ENCODE measurements at regions not wholly inside any gene's neighbourhood (a gene's known extent, or its start where the extent isn't known, plus 50 kb on each side); places are given as distances from the start of the nearest gene placed in this dataset.
A peak's percentile ranks its signal among the peaks of the same experiment; 100 is the strongest.

DNA sequence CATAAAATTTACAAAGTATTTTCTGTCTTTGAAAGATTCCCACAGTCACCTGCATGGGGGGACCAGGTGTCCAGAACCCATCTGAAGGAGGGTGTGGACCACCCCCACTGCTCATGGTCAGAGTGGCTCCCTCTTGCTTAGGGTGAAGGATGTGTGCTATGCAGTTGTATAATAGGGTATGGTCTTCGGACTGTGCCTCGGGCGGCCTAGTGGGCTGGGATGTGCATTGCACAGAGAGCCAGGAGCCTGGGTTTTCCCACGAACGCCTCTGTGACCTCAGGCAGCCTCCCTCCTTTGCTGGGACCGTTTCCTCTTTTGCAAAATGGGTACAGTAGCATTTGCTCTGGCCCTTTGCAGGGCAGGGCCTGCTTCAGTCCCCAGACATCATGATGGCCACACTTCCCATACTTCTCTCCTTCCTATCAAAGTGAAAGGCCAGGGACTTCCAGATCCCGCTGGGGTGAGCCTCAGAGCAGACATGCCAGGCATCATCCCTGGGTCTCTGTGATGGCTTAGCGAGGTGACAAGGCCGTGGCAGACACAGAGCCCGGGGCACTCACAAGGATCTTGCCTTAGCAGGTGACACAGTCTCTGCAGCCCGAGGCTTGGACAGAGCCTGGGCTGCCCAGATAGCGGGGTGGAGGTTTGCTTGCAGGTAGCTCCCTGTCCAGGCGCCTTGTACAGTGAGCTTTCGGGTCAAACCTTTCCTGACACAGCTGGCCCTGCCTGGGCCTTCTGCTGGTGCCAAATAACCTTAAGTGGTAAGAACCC is 59.4 kb upstream of the ZNF536 start:
- peak; percentile 40 for DNase-seq (ENCODE audit: low spot score)
- Histone ChIP-seq H3K4me3 (ENCODE audit: severe bottlenecking) (no peak overlapping the region), H3K4me1 (ENCODE audit: insufficient read depth, poor library complexity, severe bottlenecking) (no peaks in the 10 kb centered on the region), H3K9me3 (ENCODE audit: severe bottlenecking) (no peaks in the 10 kb centered on the region), H3K27me3 (ENCODE audit: insufficient read depth, poor library complexity, severe bottlenecking) (no peaks in the 10 kb centered on the region), H3K36me3 (ENCODE audit: low read depth) (no peaks in the 10 kb centered on the region), H3K27ac (ENCODE audit: poor library complexity, severe bottlenecking) (no peak overlapping the region)
- no peak for ATAC-seq (ENCODE audit: low read depth)
- TF ChIP-seq, protein P1, sequence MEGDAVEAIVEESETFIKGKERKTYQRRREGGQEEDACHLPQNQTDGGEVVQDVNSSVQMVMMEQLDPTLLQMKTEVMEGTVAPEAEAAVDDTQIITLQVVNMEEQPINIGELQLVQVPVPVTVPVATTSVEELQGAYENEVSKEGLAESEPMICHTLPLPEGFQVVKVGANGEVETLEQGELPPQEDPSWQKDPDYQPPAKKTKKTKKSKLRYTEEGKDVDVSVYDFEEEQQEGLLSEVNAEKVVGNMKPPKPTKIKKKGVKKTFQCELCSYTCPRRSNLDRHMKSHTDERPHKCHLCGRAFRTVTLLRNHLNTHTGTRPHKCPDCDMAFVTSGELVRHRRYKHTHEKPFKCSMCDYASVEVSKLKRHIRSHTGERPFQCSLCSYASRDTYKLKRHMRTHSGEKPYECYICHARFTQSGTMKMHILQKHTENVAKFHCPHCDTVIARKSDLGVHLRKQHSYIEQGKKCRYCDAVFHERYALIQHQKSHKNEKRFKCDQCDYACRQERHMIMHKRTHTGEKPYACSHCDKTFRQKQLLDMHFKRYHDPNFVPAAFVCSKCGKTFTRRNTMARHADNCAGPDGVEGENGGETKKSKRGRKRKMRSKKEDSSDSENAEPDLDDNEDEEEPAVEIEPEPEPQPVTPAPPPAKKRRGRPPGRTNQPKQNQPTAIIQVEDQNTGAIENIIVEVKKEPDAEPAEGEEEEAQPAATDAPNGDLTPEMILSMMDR (IDR thresholded peaks at IDR 0.05; ENCODE audit: poor library complexity, severe bottlenecking) = no peak

DNA sequence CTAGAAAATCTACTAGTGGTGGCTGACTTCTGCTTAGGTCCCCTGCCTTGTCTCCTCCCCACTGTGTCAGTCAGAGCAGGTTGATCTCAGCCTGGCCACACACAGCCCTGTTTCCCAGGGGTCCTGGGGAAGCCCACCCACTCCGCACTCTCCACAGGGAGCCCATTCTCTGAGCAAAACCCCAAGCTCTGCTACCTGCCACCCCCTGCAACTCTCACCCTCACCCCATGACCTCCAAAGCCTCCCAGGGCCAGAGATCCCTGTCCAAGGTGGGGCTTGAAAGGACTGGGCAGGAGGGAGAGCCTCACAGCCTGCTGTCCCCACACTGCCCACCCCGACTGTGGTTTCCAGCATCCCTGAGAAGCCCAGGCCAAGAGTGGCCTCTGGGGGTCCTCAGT is 58.8 kb upstream of the ZNF536 start:
- no peaks in the 10 kb centered on the region for H3K4me1 ChIP-seq (ENCODE audit: insufficient read depth, poor library complexity, severe bottlenecking)
- ATAC-seq (ENCODE audit: low read depth) = no peak
- no peaks in the 10 kb centered on the region for H3K27me3 ChIP-seq (ENCODE audit: insufficient read depth, poor library complexity, severe bottlenecking)
- no peaks in the 10 kb centered on the region for H3K36me3 ChIP-seq (ENCODE audit: low read depth)
- no peak overlapping the region for H3K4me3 ChIP-seq (ENCODE audit: severe bottlenecking)
- DNase-seq (ENCODE audit: low spot score) = no peak
- H3K9me3 ChIP-seq (ENCODE audit: severe bottlenecking) = no peaks in the 10 kb centered on the region
- TF ChIP-seq, protein P1 (IDR thresholded peaks at IDR 0.05; ENCODE audit: poor library complexity, severe bottlenecking) = no peak
- no peak overlapping the region for H3K27ac ChIP-seq (ENCODE audit: poor library complexity, severe bottlenecking)

DNA sequence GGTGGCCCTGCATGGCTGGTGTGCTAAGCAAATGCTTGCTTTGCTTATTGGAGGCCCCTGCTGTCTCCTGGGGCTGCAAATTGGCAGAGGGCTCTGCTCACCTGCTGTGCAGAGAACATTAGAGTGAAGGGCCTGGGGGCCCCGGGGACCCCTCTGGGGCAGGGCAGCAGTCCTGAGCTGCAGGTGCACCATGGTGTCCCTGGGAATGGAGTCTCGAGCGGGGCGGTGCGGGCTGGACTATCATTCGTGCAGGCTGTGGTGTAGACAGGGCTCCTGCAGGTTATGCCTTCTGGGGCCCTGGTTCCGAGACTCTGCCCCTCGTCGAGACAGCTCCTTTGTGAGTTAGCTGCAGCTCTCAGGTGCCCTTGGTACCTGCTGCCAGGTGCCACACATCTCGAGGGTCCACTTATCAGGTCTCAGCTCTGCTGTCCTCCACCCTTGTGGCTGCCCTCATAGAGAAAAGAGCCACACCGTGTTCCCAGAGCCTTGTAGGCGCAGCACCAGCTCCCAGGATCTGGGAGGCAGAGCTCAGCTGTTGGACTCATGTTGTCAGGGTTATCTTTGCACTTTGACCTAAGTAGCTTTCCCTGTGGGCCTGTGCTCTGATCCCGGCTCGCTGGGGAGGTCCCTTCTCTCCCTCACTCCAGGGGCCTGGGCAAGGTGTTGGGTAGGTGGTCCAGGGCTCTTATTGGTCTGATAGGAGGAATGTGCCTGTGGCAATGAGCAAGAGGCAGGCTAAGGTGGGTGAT is 58.0 kb upstream of the ZNF536 start:
- Histone ChIP-seq H3K27me3 (ENCODE audit: insufficient read depth, poor library complexity, severe bottlenecking) (no peaks in the 10 kb centered on the region), H3K9me3 (ENCODE audit: severe bottlenecking) (no peaks in the 10 kb centered on the region), H3K4me1 (ENCODE audit: insufficient read depth, poor library complexity, severe bottlenecking) (no peaks in the 10 kb centered on the region), H3K4me3 (ENCODE audit: severe bottlenecking) (no peak overlapping the region), H3K36me3 (ENCODE audit: low read depth) (no peaks in the 10 kb centered on the region), H3K27ac (ENCODE audit: poor library complexity, severe bottlenecking) (no peak overlapping the region)
- DNase-seq (ENCODE audit: low spot score) = peak; percentile 33
- ATAC-seq (ENCODE audit: low read depth) = no peak
- TF ChIP-seq, protein P1 (IDR thresholded peaks at IDR 0.05; ENCODE audit: poor library complexity, severe bottlenecking) = no peak

DNA sequence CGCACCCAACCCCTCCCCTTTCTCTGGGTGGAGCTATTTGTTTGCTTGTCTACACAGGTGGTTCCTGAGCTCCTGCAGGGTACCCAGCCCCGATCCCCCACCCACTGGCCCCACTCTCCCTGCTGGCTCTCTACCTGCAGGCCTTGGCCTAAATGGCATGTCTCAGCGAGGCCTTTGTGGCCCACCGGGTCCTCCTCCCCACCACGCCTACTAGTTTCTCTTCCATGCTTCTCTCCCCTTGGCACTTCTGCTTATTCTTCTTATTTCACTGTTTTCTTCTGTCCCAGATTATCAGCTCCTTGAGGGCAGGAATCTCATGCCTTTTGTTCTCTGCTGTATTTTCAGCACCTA is 57.4 kb upstream of the ZNF536 start:
- H3K36me3 ChIP-seq (ENCODE audit: low read depth) = no peaks in the 10 kb centered on the region
- H3K27me3 ChIP-seq (ENCODE audit: insufficient read depth, poor library complexity, severe bottlenecking) = no peaks in the 10 kb centered on the region
- no peak overlapping the region for H3K27ac ChIP-seq (ENCODE audit: poor library complexity, severe bottlenecking)
- ATAC-seq (ENCODE audit: low read depth) (no peak), DNase-seq (ENCODE audit: low spot score) (peak; percentile 21)
- TF ChIP-seq, protein P1 (IDR thresholded peaks at IDR 0.05; ENCODE audit: poor library complexity, severe bottlenecking) = no peak
- H3K4me3 ChIP-seq (ENCODE audit: severe bottlenecking) = no peak overlapping the region
- H3K4me1 ChIP-seq (ENCODE audit: insufficient read depth, poor library complexity, severe bottlenecking) = no peaks in the 10 kb centered on the region
- no peaks in the 10 kb centered on the region for H3K9me3 ChIP-seq (ENCODE audit: severe bottlenecking)

DNA sequence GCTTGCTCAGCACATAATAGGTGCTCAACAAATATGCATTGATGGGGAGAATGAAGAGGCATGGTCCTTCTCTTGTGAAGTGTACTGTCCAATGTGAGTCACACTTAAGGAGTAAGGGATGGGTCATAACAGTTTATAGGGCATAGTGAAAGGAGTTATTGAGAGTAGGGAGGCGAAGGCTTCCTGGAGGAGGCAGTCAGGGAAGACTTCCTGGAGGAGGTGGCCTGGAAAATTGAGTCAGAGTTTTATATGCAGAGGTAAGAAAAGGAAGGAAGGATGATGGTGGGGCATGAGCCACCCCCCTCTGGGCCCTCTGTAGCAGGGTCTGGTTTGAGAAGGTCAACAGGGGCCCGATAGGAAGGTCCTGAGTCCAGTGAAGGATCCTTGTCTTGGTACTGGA is 57.0 kb upstream of the ZNF536 start:
- H3K4me3 ChIP-seq (ENCODE audit: severe bottlenecking) = no peak overlapping the region
- TF ChIP-seq, protein P1 (IDR thresholded peaks at IDR 0.05; ENCODE audit: poor library complexity, severe bottlenecking) = no peak
- H3K36me3 ChIP-seq (ENCODE audit: low read depth) = no peaks in the 10 kb centered on the region
- no peaks in the 10 kb centered on the region for H3K4me1 ChIP-seq (ENCODE audit: insufficient read depth, poor library complexity, severe bottlenecking)
- ATAC-seq (ENCODE audit: low read depth) = no peak
- no peak for DNase-seq (ENCODE audit: low spot score)
- H3K9me3 ChIP-seq (ENCODE audit: severe bottlenecking) = no peaks in the 10 kb centered on the region
- H3K27ac ChIP-seq (ENCODE audit: poor library complexity, severe bottlenecking) = no peak overlapping the region
- no peaks in the 10 kb centered on the region for H3K27me3 ChIP-seq (ENCODE audit: insufficient read depth, poor library complexity, severe bottlenecking)

All from RWPE2 (cell line).